Activated T-helper 2 cell treated with anti-CD3 and anti-CD28 coated beads, Interferon-gamma antibody, Interleukin-2, Interleukin-4, amounts not matched to agents 10 μg/mL and 5 μg/mL and 100 μg/mL, durations not matched to agents 14 hours and 24 hours and 36 hours (primary cell): ENCODE measurements at regions not wholly inside any gene's neighbourhood (a gene's known extent, or its start where the extent isn't known, plus 50 kb on each side); places are given as distances from the start of the nearest gene placed in this dataset.
"Not testable (repeated sequence)": the region's sequence is repeated elsewhere in the genome, so short reads cannot be mapped to it uniquely, and the experiment has no call there.

Experiments used
- DNase-seq: peaks from one replicate; pipeline ENCODE4 v3.0.0; 2021; ENCODE audit warnings: low spot score
- H3K27ac Mint-ChIP-seq: one replicate; pipeline ENCODE4 v1.8.0; 2021; ENCODE audit warnings: mixed read lengths
- H3K27me3 Mint-ChIP-seq: one replicate; pipeline ENCODE4 v1.8.0; 2021; ENCODE audit warnings: low read depth, mixed read lengths
- H3K36me3 Mint-ChIP-seq: one replicate; pipeline ENCODE4 v1.8.0; 2021; ENCODE audit warnings: low read depth, mixed read lengths
- H3K4me1 Mint-ChIP-seq: one replicate; pipeline ENCODE4 v1.8.0; 2021; ENCODE audit warnings: low read depth, mixed read lengths
- H3K4me3 Mint-ChIP-seq: one replicate; pipeline ENCODE4 v1.8.0; 2021; ENCODE audit warnings: low read depth, mild to moderate bottlenecking, moderate library complexity, mixed read lengths
- H3K9me3 Mint-ChIP-seq: one replicate; pipeline ENCODE4 v1.8.0; 2021; ENCODE audit warnings: mixed read lengths
- intact Hi-C: fragments of 100-400 bp; cut with micrococcal nuclease; formaldehyde crosslinking; loops from one replicate; pipeline ENCODE4 v1.15.1; 2023

DNA sequence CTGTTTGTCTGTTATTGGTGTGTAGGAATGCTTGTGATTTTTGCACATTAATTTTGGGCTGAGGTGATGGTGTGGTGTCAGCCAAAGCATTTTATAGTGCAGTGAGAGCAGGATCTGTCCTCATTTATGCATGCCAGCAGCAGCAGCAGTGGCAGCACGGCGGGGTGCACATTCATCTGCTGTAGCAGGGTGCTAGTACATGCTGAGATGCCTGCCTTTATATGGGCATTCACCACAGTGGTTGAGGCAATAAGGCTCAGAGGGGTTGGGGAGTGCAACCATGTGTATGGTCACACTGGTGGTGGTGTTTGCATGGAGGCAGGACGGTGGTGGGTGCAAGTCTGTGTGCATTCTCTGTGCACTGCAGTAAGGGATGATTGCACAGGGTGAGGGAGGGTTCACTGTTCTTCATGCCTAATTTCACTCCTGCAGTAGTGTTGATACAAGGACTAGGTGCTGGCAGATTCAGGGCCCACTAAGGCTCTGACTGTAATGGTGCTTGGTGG lies 129.3 kb upstream of the SYNCRIP start:
- H3K27ac Mint-ChIP-seq: no peak overlapping the region
- H3K27me3 Mint-ChIP-seq: no peaks in the 10 kb centered on the region
- H3K4me1 Mint-ChIP-seq: no peaks in the 10 kb centered on the region
- no peak for DNase-seq
- H3K4me3 Mint-ChIP-seq: no peak overlapping the region
- H3K9me3 Mint-ChIP-seq: no peaks in the 10 kb centered on the region
- H3K36me3 Mint-ChIP-seq: no peaks in the 10 kb centered on the region
- intact Hi-C loops: no loop called here

DNA sequence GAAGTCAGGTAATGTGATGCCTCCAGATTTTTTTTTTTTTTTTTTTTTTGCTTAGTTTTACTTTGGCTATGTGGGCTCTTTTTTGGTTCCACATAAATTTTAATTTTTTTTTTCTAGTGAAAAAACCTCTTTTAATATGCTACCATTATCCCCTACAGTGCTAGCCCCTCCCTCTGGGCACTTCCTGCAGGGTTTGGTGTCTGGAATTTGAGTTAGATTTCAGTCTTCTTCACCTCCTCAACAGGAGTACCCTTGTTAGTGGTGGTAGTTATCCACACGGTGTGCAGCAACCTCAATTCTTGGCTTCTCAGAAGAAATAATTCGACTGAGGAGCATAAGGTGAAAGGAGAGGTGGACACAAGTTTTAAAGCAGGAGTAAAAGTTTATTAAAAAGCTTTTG lies 128.8 kb upstream of the SYNCRIP start:
- no peaks in the 10 kb centered on the region for H3K4me1 Mint-ChIP-seq
- H3K36me3 Mint-ChIP-seq: no peaks in the 10 kb centered on the region
- H3K9me3 Mint-ChIP-seq: no peaks in the 10 kb centered on the region
- DNase-seq: no peak
- peaks cover under 1% of the 10 kb centered on the region for H3K27me3 Mint-ChIP-seq
- intact Hi-C loops: no loop called here
- no peak overlapping the region for H3K4me3 Mint-ChIP-seq
- no peak overlapping the region for H3K27ac Mint-ChIP-seq

DNA sequence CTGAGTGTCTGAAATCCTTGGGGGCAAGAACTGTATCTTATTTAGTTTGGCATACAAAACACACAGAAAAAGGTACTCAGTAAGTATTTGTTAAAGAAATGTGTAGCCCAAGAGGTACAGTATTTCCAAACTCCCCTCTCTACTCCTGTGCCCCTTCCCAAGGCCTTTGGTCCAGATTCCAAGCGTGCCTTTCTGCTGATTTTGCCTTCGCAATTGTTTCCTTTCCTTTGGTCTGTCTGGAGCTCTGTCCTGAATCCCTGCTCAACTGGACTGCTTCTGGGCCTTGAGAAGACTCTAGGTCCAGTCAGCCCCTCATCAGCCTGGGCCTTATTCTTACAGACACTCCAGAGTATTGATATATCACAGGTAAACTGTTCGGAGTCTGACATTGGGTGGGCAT lies 122.2 kb upstream of the SYNCRIP start:
- intact Hi-C loops: no loop called here
- no peaks in the 10 kb centered on the region for H3K36me3 Mint-ChIP-seq
- no peak overlapping the region for H3K27ac Mint-ChIP-seq
- no peaks in the 10 kb centered on the region for H3K9me3 Mint-ChIP-seq
- no peak for DNase-seq
- no peaks in the 10 kb centered on the region for H3K4me1 Mint-ChIP-seq
- peaks cover 3% of the 10 kb centered on the region for H3K27me3 Mint-ChIP-seq
- H3K4me3 Mint-ChIP-seq: no peak overlapping the region

DNA sequence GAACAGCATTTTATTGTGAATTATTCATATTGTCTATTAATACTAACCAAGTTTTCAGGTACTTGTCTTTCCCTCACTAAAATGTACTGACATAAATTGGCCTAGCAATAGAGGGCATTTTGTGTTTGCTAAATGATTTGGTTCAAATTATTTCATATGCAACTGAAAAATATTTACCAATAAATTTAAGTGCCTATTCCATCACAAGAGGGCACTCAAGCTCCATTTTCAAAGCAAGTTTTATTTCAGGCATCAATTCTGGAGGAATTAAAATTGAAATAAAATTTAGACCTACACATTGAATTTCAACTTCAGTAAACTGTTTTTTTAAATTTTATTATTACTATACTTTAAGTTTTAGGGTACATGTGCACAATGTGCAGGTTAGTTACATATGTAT lies 114.3 kb upstream of the SYNCRIP start:
- intact Hi-C loops: no loop called here
- Mint-ChIP-seq H3K27me3 (peaks cover 3% of the 10 kb centered on the region), H3K4me3 (no peak overlapping the region), H3K27ac (no peak overlapping the region), H3K36me3 (no peaks in the 10 kb centered on the region), H3K9me3 (no peaks in the 10 kb centered on the region), H3K4me1 (no peaks in the 10 kb centered on the region)
- no peak for DNase-seq

DNA sequence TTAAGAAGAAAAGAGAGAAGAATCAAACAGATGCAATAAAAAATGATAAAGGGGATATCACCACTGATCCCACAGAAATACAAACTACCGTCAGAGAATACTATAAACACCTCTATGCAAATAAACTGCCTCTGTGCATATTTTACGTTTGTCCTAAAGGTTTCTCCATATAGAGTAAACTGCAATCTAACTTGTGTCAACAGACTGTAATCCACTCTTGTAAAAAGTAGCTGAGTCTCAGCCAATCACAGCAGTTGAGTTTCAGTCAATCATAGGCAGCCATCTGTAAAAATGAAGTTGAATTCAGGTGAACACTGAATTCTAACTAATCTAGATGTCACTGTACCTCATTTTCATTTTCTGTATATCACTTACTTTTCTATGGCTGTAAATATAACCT lies 112.2 kb upstream of the SYNCRIP start:
- peaks cover 3% of the 10 kb centered on the region for H3K27me3 Mint-ChIP-seq
- no peaks in the 10 kb centered on the region for H3K9me3 Mint-ChIP-seq
- H3K4me1 Mint-ChIP-seq: no peaks in the 10 kb centered on the region
- no peak for DNase-seq
- H3K36me3 Mint-ChIP-seq: no peaks in the 10 kb centered on the region
- intact Hi-C loops: no loop called here
- no peak overlapping the region for H3K4me3 Mint-ChIP-seq
- no peak overlapping the region for H3K27ac Mint-ChIP-seq

DNA sequence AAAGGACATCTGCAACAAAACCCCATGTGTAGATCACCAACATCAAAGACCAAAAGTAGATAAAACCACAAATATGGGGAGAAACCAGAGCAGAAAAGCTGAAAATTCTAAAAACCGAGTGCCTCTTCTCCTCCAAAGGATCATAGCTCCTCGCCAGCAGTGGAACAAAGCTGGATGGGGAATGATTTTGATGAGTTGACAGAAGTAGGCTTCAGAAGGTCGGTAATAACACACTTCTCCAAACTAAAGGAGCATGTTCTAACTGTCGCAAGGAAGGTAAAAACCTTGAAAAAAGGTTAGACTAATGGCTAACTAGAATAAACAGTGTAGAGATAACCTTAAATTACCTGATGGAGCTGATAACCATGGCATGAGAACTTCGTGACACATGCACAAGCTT lies 109.9 kb upstream of the SYNCRIP start:
- no peak for DNase-seq
- H3K9me3 Mint-ChIP-seq: no peaks in the 10 kb centered on the region
- H3K36me3 Mint-ChIP-seq: no peaks in the 10 kb centered on the region
- H3K27me3 Mint-ChIP-seq: peaks cover 3% of the 10 kb centered on the region
- intact Hi-C loops: no loop called here
- H3K4me3 Mint-ChIP-seq: no peak overlapping the region
- no peaks in the 10 kb centered on the region for H3K4me1 Mint-ChIP-seq
- H3K27ac Mint-ChIP-seq: no peak overlapping the region

DNA sequence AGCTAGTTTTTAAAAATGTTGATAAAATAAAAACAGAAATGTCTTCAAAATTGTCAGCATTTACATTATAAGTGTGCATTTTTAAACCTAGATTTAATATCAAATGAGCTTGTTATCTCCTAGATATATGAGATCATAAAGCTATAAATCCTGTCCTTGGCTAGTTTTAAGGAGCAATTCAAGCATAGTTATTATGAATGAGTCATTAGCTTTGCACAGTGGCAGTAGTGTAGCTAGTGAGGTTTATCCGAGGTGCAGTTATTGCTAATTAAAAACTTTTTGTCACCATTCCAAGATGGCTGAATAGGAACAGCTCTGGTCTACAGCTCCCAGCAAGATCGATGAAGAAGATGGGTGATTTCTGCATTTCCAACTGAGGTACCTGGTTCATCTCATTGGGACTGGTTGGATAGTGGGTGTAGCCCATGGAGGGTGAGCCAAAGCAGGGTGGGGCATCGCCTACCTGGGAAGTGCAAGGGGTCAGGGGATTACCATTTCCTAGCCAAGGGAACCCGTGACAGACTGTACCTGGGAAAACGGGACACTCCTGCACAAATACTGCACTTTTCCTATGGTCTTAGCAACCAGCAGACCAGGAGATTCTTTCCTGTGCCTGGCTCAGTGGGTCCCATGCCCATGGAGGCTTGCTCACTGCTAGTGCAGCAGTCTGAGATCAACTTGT lies 108.8 kb upstream of the SYNCRIP start:
- H3K4me3 Mint-ChIP-seq: no peak overlapping the region
- no peak overlapping the region for H3K27ac Mint-ChIP-seq
- peaks cover 3% of the 10 kb centered on the region for H3K27me3 Mint-ChIP-seq
- H3K4me1 Mint-ChIP-seq: no peaks in the 10 kb centered on the region
- no peak for DNase-seq
- H3K9me3 Mint-ChIP-seq: no peaks in the 10 kb centered on the region
- intact Hi-C loops: no loop called here
- no peaks in the 10 kb centered on the region for H3K36me3 Mint-ChIP-seq

DNA sequence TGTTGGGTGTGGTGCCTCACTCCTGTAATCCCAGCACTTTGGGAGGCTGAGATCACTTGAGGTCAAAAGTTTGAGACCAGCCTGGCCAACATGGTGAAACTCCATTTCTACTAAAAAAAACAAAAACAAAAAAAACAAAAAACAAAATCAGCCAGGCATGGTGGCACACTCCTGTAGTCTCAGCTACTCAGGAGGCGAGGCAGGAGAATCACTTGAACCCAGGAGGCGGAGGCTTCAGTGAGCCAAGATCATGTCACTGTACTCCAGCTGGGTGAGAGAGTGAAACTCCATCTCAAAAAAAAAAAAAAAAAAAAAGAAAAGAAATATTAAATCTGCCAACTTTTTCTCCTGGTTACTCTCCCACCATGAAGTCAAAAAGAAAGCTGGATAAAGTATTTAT lies 107.5 kb upstream of the SYNCRIP start:
- H3K4me3 Mint-ChIP-seq, intact Hi-C loops, H3K27ac Mint-ChIP-seq, H3K36me3 Mint-ChIP-seq, H3K27me3 Mint-ChIP-seq, DNase-seq, H3K9me3 Mint-ChIP-seq, H3K4me1 Mint-ChIP-seq: not testable (repeated sequence)

DNA sequence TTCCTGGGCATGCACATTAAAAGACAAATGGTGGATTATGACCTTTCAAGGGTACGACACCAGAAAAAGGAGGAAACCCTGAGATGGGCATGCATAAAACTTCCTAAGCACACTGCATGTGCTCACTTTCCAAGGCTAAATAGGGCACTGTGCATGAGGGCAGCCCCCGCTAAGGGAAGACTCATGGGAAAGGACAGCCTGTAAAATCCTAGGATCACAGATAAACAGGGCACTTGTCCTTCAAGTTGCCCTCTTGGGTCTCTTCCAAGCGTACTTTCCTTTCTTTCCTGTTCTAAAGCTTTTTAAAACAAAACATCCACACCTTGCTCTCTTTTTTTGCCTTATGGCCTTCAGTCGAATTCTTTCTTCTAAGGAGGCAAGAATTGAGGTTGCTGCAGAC lies 106.5 kb upstream of the SYNCRIP start:
- no peaks in the 10 kb centered on the region for H3K4me1 Mint-ChIP-seq
- no peak for DNase-seq
- no peak overlapping the region for H3K27ac Mint-ChIP-seq
- H3K36me3 Mint-ChIP-seq: no peaks in the 10 kb centered on the region
- H3K9me3 Mint-ChIP-seq: no peaks in the 10 kb centered on the region
- intact Hi-C loops: no loop called here
- peaks cover 3% of the 10 kb centered on the region for H3K27me3 Mint-ChIP-seq
- H3K4me3 Mint-ChIP-seq: no peak overlapping the region

DNA sequence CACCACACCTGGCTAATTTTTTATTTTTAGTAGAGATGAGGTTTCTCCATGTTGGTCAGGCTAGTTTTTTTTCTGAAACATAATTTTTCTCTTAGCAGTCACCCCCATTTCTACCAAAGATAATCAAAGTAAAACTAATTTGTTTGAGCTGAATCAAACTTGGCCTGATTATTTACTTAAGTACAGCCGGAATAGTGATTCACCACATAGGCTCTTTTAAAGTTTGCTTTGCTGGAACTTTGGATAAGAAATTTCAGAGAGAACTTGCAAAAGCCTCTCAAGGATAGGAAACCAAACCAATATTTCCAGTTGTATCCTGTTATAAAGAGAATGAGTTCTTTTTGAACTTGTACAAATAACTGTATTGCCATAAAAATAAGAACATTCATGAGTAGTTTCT lies 105.0 kb upstream of the SYNCRIP start:
- no peak for DNase-seq
- Mint-ChIP-seq H3K27ac (no peak overlapping the region), H3K36me3 (no peaks in the 10 kb centered on the region), H3K4me3 (no peak overlapping the region), H3K27me3 (peaks cover 3% of the 10 kb centered on the region), H3K9me3 (no peaks in the 10 kb centered on the region), H3K4me1 (no peaks in the 10 kb centered on the region)
- intact Hi-C loops: no loop called here

DNA sequence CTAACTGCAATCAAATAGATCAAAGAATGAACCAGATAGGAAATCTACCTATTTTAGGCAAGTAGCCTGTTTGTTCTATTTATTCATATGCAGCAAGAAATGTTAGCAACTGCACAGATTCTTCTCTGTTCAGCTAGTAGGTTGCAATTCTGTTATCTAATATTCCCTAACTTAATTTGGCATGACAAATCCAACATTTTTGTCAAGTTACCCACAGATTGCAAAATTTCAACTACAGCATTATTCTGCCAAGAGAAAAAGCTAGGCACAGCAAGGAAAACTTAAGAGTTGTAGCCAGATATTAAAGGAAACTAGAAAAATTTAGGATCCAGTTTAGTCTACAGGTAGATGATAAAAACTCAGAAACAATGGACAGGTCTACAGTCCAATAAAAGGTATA lies 104.4 kb upstream of the SYNCRIP start:
- no peak overlapping the region for H3K4me3 Mint-ChIP-seq
- H3K4me1 Mint-ChIP-seq: no peaks in the 10 kb centered on the region
- peaks cover 2% of the 10 kb centered on the region for H3K27me3 Mint-ChIP-seq
- no peaks in the 10 kb centered on the region for H3K36me3 Mint-ChIP-seq
- intact Hi-C loops: no loop called here
- no peaks in the 10 kb centered on the region for H3K9me3 Mint-ChIP-seq
- DNase-seq: no peak
- H3K27ac Mint-ChIP-seq: no peak overlapping the region

DNA sequence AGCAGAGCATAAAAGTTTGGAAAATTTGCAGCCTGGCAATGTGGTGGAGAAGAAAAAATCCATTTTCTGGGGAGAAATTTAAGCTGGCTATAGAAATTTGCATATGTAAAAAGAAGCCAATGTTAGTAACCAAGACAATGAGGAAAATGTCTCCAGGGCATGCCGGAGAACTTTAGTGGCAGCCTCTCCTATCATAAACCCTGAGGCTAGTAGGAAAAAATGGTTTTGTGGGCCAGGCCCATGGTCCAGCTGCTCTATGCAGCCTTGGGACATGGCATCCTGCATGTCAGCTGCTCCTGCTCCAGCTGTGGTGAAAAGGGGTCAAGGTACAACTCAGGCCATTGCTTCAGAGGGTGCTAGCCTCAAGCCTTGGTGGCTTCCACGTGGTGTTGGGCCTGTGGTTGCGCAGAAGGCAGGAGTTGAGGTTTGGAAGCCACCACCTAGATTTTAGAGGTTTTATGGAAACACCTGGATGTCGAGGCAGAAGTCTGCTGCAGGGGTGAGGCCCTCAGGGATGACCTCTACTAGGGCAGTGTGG lies 101.8 kb upstream of the SYNCRIP start:
- DNase-seq: no peak
- Mint-ChIP-seq H3K4me1 (no peaks in the 10 kb centered on the region), H3K27ac (no peak overlapping the region), H3K9me3 (no peaks in the 10 kb centered on the region), H3K36me3 (no peaks in the 10 kb centered on the region), H3K27me3 (no peaks in the 10 kb centered on the region), H3K4me3 (no peak overlapping the region)
- intact Hi-C loops: no loop called here

DNA sequence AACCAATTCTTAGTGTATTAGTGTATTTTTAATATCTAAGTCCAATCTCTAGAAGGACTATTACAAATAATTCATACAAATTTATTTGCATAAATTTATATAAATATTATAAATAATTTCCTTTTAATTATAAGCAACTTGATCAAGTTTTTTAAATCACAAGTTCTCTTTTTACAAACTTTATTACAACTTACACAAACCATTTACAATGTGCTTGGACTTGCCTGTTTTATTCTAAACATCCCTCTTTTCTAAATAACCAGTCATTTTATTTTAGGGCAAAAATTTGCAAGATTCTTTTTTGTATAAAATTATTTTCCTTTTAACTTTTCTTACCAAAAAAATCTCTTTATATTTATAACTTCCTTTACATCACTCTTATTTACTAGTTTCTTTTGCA lies 83.5 kb upstream of the SYNCRIP start:
- H3K27ac Mint-ChIP-seq: no peak overlapping the region
- no peak overlapping the region for H3K4me3 Mint-ChIP-seq
- H3K36me3 Mint-ChIP-seq: no peaks in the 10 kb centered on the region
- intact Hi-C loops: no loop called here
- H3K27me3 Mint-ChIP-seq: no peaks in the 10 kb centered on the region
- peaks cover 13% of the 10 kb centered on the region for H3K9me3 Mint-ChIP-seq
- no peak for DNase-seq
- H3K4me1 Mint-ChIP-seq: no peaks in the 10 kb centered on the region

DNA sequence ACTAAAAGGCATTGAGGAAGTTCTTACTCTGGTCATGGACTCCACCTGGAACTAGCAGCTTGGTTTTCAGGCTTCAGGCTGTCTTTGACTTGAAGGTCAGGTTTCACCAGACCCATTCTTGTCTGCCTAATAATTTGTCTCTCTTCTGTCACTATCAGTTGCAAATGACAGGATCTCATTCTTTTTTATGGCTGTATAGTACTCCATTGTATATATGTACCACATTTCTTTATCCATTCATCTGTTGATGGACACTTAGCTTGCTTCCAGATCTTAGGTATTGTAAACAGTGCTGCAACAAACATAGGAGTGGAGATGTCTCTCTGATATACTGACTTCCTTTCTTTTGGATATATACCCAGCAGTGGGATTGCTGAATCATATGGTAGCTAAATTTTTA lies 73.1 kb upstream of the SYNCRIP start:
- Mint-ChIP-seq H3K27ac (no peak overlapping the region), H3K27me3 (no peaks in the 10 kb centered on the region), H3K4me3 (no peak overlapping the region), H3K9me3 (peaks cover 14% of the 10 kb centered on the region), H3K4me1 (no peaks in the 10 kb centered on the region), H3K36me3 (no peaks in the 10 kb centered on the region)
- intact Hi-C loops: no loop called here
- DNase-seq: no peak
